Astrocyte of the cerebellum (primary cell): ENCODE measurements at regions not wholly inside any gene's neighbourhood (a gene's known extent, or its start where the extent isn't known, plus 50 kb on each side); places are given as distances from the start of the nearest gene placed in this dataset.

ENCODE experiments used
- DNase-seq: peaks from one replicate; pipeline ENCODE4 v3.0.0-alpha.2; 2011; ENCODE audit warnings: low read depth
- H3K4me3 ChIP-seq: 2 replicates; pipeline ENCODE4 v1.5.1; 2011; ENCODE audit warnings: mild to moderate bottlenecking, low read depth, low read length, moderate library complexity
- CTCF ChIP-seq: IDR thresholded peaks from 2 replicates; pipeline ENCODE4 v1.5.1; 2012; ENCODE audit warnings: low read length, low read depth, moderate library complexity, mild to moderate bottlenecking; ENCODE audit errors: missing control alignments
- in situ Hi-C: cut with HindIII; loops from 2 replicates; pipeline ENCODE4 v1.10.0; 2017; ENCODE audit warnings: low sequenced_read_pairs

- H3K4me3 ChIP-seq, result no peak overlapping the region
- in situ Hi-C loops, result no loop called here
Measured at GRCh38 chr6:43907789-43908472, 137.9 kb downstream of the VEGFA start.

GRCh38 chr6:43907312-43907711 lies 137.3 kb downstream of the VEGFA start:
- no peak overlapping the region for H3K4me3 ChIP-seq
- DNase-seq, result no peak
- in situ Hi-C loops, result no loop called here
- no peak for TF ChIP-seq CTCF

More at GRCh38 chr6:43907789-43908472, 137.9 kb downstream of the VEGFA start:
- no peak for TF ChIP-seq CTCF
- no peak for DNase-seq

GRCh38 chr6:43904311-43905123 lies 134.5 kb downstream of the VEGFA start:
- no peak for TF ChIP-seq CTCF
- no peak overlapping the region for H3K4me3 ChIP-seq
- in situ Hi-C loops, result no loop called here
- no peak for DNase-seq

- TF ChIP-seq CTCF, result no peak
- in situ Hi-C loops, result no loop called here
- no peak for DNase-seq
- no peak overlapping the region for H3K4me3 ChIP-seq
Measured at GRCh38 chr6:43903739-43904290, 133.8 kb downstream of the VEGFA start.

GRCh38 chr6:43901733-43902230 lies 131.8 kb downstream of the VEGFA start:
- H3K4me3 ChIP-seq, result no peak overlapping the region
- no peak for DNase-seq
- in situ Hi-C loops, result no loop called here
- no peak for TF ChIP-seq CTCF

GRCh38 chr6:43900916-43901732 lies 131.1 kb downstream of the VEGFA start:
- no peak for DNase-seq
- in situ Hi-C loops, result no loop called here
- H3K4me3 ChIP-seq, result no peak overlapping the region
- TF ChIP-seq CTCF, result no peak
